Ishikawa (cell line): ENCODE measurements at regions not wholly inside any gene's neighbourhood (a gene's known extent, or its start where the extent isn't known, plus 50 kb on each side); places are given as distances from the start of the nearest gene placed in this dataset.

ENCODE experiments used
- CEBPB ChIP-seq: IDR thresholded peaks from 2 replicates; pipeline ENCODE4 v1.6.1; 2012
- EGR1 ChIP-seq: IDR thresholded peaks from 2 replicates; pipeline ENCODE4 v1.6.1; 2012
- EP300 ChIP-seq: IDR thresholded peaks from 2 replicates; pipeline ENCODE4 v1.6.1; 2012; ENCODE audit warnings: borderline replicate concordance
- FOXM1 ChIP-seq: IDR thresholded peaks from 2 replicates; pipeline ENCODE4 v1.6.1; 2012; ENCODE audit warnings: low read depth, borderline replicate concordance
- NFIC ChIP-seq: IDR thresholded peaks from 2 replicates; pipeline ENCODE4 v1.6.1; 2012
- RAD21 ChIP-seq: IDR thresholded peaks from 2 replicates; pipeline ENCODE4 v1.6.1; 2012; ENCODE audit warnings: low read depth
- REST ChIP-seq: IDR thresholded peaks from 2 replicates; pipeline ENCODE4 v1.6.1; 2012; ENCODE audit warnings: low read depth, mild to moderate bottlenecking
- TAF1 ChIP-seq: IDR thresholded peaks from 2 replicates; pipeline ENCODE4 v1.6.1; 2012; ENCODE audit warnings: low read depth, mild to moderate bottlenecking
- TEAD4 ChIP-seq: IDR thresholded peaks from 2 replicates; pipeline ENCODE4 v1.6.1; 2012
- USF1 ChIP-seq: IDR thresholded peaks from 2 replicates; pipeline ENCODE4 v1.6.1; 2012
- YY1 ChIP-seq: IDR thresholded peaks from 2 replicates; pipeline ENCODE4 v1.6.1; 2012; ENCODE audit warnings: low read depth
- TF ChIP-seq, protein P1 (sequence below): IDR thresholded peaks from 2 replicates; pipeline ENCODE4 v1.6.1; 2012

GRCh38 chr3:107911337-107912000 is 179.4 kb downstream of the CD47 start:
- no peak for TF ChIP-seq FOXM1
- TF ChIP-seq USF1, result no peak
- no peak for TF ChIP-seq EGR1
- no peak; the same call in 1 of the 2 replicates for TF ChIP-seq RAD21
- TF ChIP-seq EP300, result no peak
- TF ChIP-seq YY1, result no peak
- no peak for TF ChIP-seq NFIC
- no peak for TF ChIP-seq TEAD4
- TF ChIP-seq, protein P1, sequence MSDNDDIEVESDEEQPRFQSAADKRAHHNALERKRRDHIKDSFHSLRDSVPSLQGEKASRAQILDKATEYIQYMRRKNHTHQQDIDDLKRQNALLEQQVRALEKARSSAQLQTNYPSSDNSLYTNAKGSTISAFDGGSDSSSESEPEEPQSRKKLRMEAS, result no peak
- no peak for TF ChIP-seq TAF1
- no peak for TF ChIP-seq CEBPB
- no peak for TF ChIP-seq REST
